SK-N-SH (cell line): ENCODE measurements at regions not wholly inside any gene's neighbourhood (a gene's known extent, or its start where the extent isn't known, plus 50 kb on each side); places are given as distances from the start of the nearest gene placed in this dataset.

ENCODE experiments used
- CTCF ChIA-PET: fragments of 300-600, 350-600 bp; formaldehyde crosslinking; extraction: SDS; loops from one replicate; lab custom pipeline; 2021; lab: Yijun Ruan, JAX
- POLR2A ChIA-PET: fragments of 350-600 bp; sonication (Branson Sonifier 250); formaldehyde crosslinking; extraction: SDS; loops from one replicate; lab custom pipeline; 2020; ENCODE audit warnings: antibody characterized with exemption, inconsistent platforms; lab: Yijun Ruan, JAX
- DNase-seq: peaks from one replicate; pipeline ENCODE4 v3.0.0; 2012
- H2AFZ ChIP-seq: fragments of 200-600 bp; sonication (generic); 2 replicates; pipeline ENCODE4 v1.8.1; 2016; ENCODE audit warnings: antibody characterized with exemption, mild to moderate bottlenecking, low read depth
- H3F3A ChIP-seq: fragments of 200-600 bp; sonication (generic); replicated peaks from 2 replicates; pipeline ENCODE3; 2016; ENCODE audit warnings: antibody characterized with exemption, mild to moderate bottlenecking; ENCODE audit not compliant: insufficient read depth
- H3K27ac ChIP-seq, 2 experiments: fragments of 200-500 bp in 1 of 2; fragments of 200-600 bp in 1 of 2; sonication (Bioruptor generic) in 1 of 2; sonication (generic), shearing (Covaris generic) in 1 of 2; 2 replicates each; pipeline versions ENCODE4 v1.5.1 to v1.6.1; 2014 to 2016; ENCODE audit warnings: low read depth in 2 of 2, inconsistent platforms in 1 of 2, low read length in 1 of 2, mild to moderate bottlenecking in 1 of 2, mixed read lengths in 1 of 2
- H3K27me3 ChIP-seq: fragments of 200-600 bp; sonication (generic), shearing (Covaris generic); 2 replicates; pipeline ENCODE4 v1.6.1; 2016; ENCODE audit warnings: mixed run types; ENCODE audit not compliant: insufficient read depth
- H3K36me3 ChIP-seq, 2 experiments: fragments of 200-500 bp in 1 of 2; fragments of 200-600 bp in 1 of 2; sonication (Bioruptor generic) in 1 of 2; sonication (generic) in 1 of 2; replicated peaks in 1 of 2; 2 replicates each; pipeline versions ENCODE3 to v1.5.1; 2014 to 2016; ENCODE audit warnings: low read length in 1 of 2, mild to moderate bottlenecking in 1 of 2; ENCODE audit not compliant: insufficient read depth in 2 of 2, control insufficient read depth in 1 of 2
- H3K4me1 ChIP-seq, 2 experiments: fragments of 200-500 bp in 1 of 2; fragments of 200-600 bp in 1 of 2; sonication (Bioruptor generic) in 1 of 2; sonication (generic), shearing (Covaris generic) in 1 of 2; 2 replicates each; pipeline versions ENCODE4 v1.5.1 to v1.6.1; 2014 to 2016; ENCODE audit warnings: low read depth in 1 of 2, low read length in 1 of 2, mixed run types in 1 of 2; ENCODE audit not compliant: insufficient read depth in 2 of 2, control insufficient read depth in 1 of 2
- H3K4me2 ChIP-seq: fragments of 200-600 bp; sonication (generic), shearing (Covaris generic); 2 replicates; pipeline ENCODE4 v1.6.1; 2017; ENCODE audit warnings: mixed run types
- H3K4me3 ChIP-seq, 2 experiments: fragments of 200-500 bp in 1 of 2; fragments of 200-600 bp in 1 of 2; sonication (Bioruptor generic) in 1 of 2; sonication (generic), shearing (Covaris generic) in 1 of 2; 2 replicates each; pipeline versions ENCODE4 v1.5.1 to v1.8.1; 2014 to 2016; ENCODE audit warnings: low read depth in 2 of 2, inconsistent platforms in 1 of 2, low read length in 1 of 2, mild to moderate bottlenecking in 1 of 2, mixed read lengths in 1 of 2, moderate library complexity in 1 of 2
- H3K79me2 ChIP-seq: fragments of 200-600 bp; sonication (generic); 2 replicates; pipeline ENCODE4 v1.8.1; 2017; ENCODE audit warnings: mild to moderate bottlenecking; ENCODE audit not compliant: insufficient read depth
- H3K9ac ChIP-seq: fragments of 200-600 bp; sonication (generic); 2 replicates; pipeline ENCODE4 v1.6.1; 2017; ENCODE audit warnings: mixed run types
- H3K9me2 ChIP-seq: fragments of 200-600 bp; sonication (generic); 2 replicates; pipeline ENCODE4 v1.6.1; 2017; ENCODE audit warnings: mixed run types
- H3K9me3 ChIP-seq: fragments of 200-600 bp; sonication (generic); 2 replicates; pipeline ENCODE4 v1.6.1; 2017; ENCODE audit warnings: mixed run types, mild to moderate bottlenecking, moderate library complexity
- H4K20me1 ChIP-seq: fragments of 200-600 bp; sonication (generic); 2 replicates; pipeline ENCODE4 v1.6.1; 2017; ENCODE audit warnings: mild to moderate bottlenecking, mixed run types; ENCODE audit not compliant: insufficient read depth
- FOSL2 ChIP-seq: IDR thresholded peaks from 2 replicates; pipeline ENCODE4 v1.4.0; 2012; ENCODE audit warnings: low read depth, mild to moderate bottlenecking, moderate library complexity, borderline replicate concordance
- FOXJ3 ChIP-seq: sonication (generic); formaldehyde crosslinking; IDR thresholded peaks from 2 replicates; pipeline ENCODE4 v1.5.1; 2020; ENCODE audit warnings: mild to moderate bottlenecking, missing genetic modification reagents
- FOXM1 ChIP-seq: IDR thresholded peaks from 2 replicates; pipeline ENCODE4 v1.4.0; 2012; ENCODE audit warnings: low read depth, mild to moderate bottlenecking
- GATA2 ChIP-seq: sonication (generic); formaldehyde crosslinking; IDR thresholded peaks from 2 replicates; pipeline ENCODE4 v1.5.0; 2020; ENCODE audit warnings: mild to moderate bottlenecking, missing genetic modification reagents
- IRF3 ChIP-seq: fragments of 150-350 bp; IDR thresholded peaks from 2 replicates; pipeline ENCODE4 v1.6.1; 2016; ENCODE audit warnings: mild to moderate bottlenecking, low read depth, low read length
- RCOR1 ChIP-seq: fragments of 150-350 bp; IDR thresholded peaks from 2 replicates; pipeline ENCODE4 v1.6.1; 2017; ENCODE audit warnings: antibody characterized with exemption, low read length
- RXRA ChIP-seq: IDR thresholded peaks from 2 replicates; pipeline ENCODE4 v1.4.0; 2012; ENCODE audit warnings: low read depth, mild to moderate bottlenecking, borderline replicate concordance
- SMC3 ChIP-seq: IDR thresholded peaks from 2 replicates; pipeline ENCODE4 v1.6.1; 2012; ENCODE audit warnings: low read depth, low read length, improper control_type of control experiment
- TAF1 ChIP-seq: IDR thresholded peaks from 2 replicates; pipeline ENCODE4 v1.6.1; 2012; ENCODE audit warnings: low read depth, mild to moderate bottlenecking, low read length, moderate library complexity, borderline replicate concordance
- WGBS: methylation state at CpG from one replicate; pipeline ENCODE4 v1.1.6; 2017; ENCODE audit warnings: low lambda C conversion rate; 5-methylcytosine and 5-hydroxymethylcytosine counted together
- TF ChIP-seq, protein P1 (sequence below): IDR thresholded peaks from 2 replicates; pipeline ENCODE4 v1.6.1; 2012; ENCODE audit warnings: mild to moderate bottlenecking, low read depth, low read length, moderate library complexity

DNA sequence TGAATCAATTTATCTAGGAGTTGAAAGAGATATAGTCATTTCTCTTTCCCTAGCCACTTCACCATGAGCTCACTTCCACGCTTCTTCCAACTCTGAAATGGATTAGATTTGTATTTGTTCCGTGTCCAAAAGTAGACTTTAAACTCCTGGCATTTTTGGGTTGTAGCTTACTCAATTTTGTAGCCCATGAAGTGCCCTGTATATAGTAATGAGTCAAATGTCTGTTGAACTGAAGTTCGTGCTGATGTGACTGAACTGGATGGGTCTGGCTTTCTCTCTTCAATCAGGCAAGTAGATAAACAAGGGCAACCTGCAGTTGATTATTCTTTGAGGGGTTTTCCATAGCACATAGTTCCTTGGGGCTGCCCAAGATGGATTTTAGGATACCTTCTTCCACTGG lies 450.6 kb downstream of the SH2D1A start:
- TF ChIP-seq, protein P1, sequence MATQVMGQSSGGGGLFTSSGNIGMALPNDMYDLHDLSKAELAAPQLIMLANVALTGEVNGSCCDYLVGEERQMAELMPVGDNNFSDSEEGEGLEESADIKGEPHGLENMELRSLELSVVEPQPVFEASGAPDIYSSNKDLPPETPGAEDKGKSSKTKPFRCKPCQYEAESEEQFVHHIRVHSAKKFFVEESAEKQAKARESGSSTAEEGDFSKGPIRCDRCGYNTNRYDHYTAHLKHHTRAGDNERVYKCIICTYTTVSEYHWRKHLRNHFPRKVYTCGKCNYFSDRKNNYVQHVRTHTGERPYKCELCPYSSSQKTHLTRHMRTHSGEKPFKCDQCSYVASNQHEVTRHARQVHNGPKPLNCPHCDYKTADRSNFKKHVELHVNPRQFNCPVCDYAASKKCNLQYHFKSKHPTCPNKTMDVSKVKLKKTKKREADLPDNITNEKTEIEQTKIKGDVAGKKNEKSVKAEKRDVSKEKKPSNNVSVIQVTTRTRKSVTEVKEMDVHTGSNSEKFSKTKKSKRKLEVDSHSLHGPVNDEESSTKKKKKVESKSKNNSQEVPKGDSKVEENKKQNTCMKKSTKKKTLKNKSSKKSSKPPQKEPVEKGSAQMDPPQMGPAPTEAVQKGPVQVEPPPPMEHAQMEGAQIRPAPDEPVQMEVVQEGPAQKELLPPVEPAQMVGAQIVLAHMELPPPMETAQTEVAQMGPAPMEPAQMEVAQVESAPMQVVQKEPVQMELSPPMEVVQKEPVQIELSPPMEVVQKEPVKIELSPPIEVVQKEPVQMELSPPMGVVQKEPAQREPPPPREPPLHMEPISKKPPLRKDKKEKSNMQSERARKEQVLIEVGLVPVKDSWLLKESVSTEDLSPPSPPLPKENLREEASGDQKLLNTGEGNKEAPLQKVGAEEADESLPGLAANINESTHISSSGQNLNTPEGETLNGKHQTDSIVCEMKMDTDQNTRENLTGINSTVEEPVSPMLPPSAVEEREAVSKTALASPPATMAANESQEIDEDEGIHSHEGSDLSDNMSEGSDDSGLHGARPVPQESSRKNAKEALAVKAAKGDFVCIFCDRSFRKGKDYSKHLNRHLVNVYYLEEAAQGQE = no peak
- no peak for TF ChIP-seq RXRA
- no peak for TF ChIP-seq TAF1
- no peak for TF ChIP-seq FOXM1
- no peak for TF ChIP-seq SMC3
- TF ChIP-seq, all 33 proteins: peak for 0
- CTCF ChIA-PET = interaction anchor here (0.7 to 1.5 kb wide), 4 partner anchors 18 to 334 kb away, joined by 3 to 4 read pairs (median 3); no protein-coding TSS in a partner anchor
- Histone ChIP-seq H3F3A (no peaks in the 10 kb centered on the region), H3K79me2 (no peaks in the 10 kb centered on the region), H3K4me3 (no peak overlapping the region), H3K9me2 (no peaks in the 10 kb centered on the region), H3K27me3 (no peaks in the 10 kb centered on the region), H3K4me1 (no peaks in the 10 kb centered on the region), H2AFZ (no peak overlapping the region), H3K9ac (no peak overlapping the region), H3K27ac (no peak overlapping the region), H3K9me3 (peaks cover 5% of the 10 kb centered on the region; the same call in 1 of the 2 replicates), H3K4me2 (no peak overlapping the region), H3K36me3 (no peaks in the 10 kb centered on the region), H4K20me1 (no peaks in the 10 kb centered on the region)
- WGBS = 8% methylated on average over 3 of the region's 3 CpGs
- POLR2A ChIA-PET = no interaction called here
- no peak for DNase-seq

GRCh38 chrX:124804962-124805361 lies 458.6 kb downstream of the SH2D1A start:
- no peaks in the 10 kb centered on the region for H3K4me1 ChIP-seq
- POLR2A ChIA-PET = no interaction called here
- WGBS = 1% methylated on average over 2 of the region's 2 CpGs

More at GRCh38 chrX:124804962-124805361, 458.6 kb downstream of the SH2D1A start:
- Histone ChIP-seq H3F3A (no peaks in the 10 kb centered on the region), H3K27ac (no peak overlapping the region), H3K9me2 (no peaks in the 10 kb centered on the region), H3K4me3 (no peak overlapping the region), H3K4me2 (no peak overlapping the region), H4K20me1 (no peaks in the 10 kb centered on the region), H3K9me3 (no peaks in the 10 kb centered on the region), H3K79me2 (no peaks in the 10 kb centered on the region), H3K9ac (no peak overlapping the region), H2AFZ (no peak overlapping the region), H3K27me3 (no peaks in the 10 kb centered on the region), H3K36me3 (no peaks in the 10 kb centered on the region)
- CTCF ChIA-PET = no interaction called here
- no peak for DNase-seq
- TF ChIP-seq GATA2 (no peak), FOSL2 (no peak), IRF3 (no peak), FOXJ3 (CRISPR knock-in tag) (no peak), RCOR1 (no peak), FOXM1 (no peak), RXRA (no peak)
- TF ChIP-seq, protein P1 = no peak
